Osteoblast (primary cell): ENCODE measurements at regions not wholly inside any gene's neighbourhood (a gene's known extent, or its start where the extent isn't known, plus 50 kb on each side); places are given as distances from the start of the nearest gene placed in this dataset.
A peak's percentile ranks its signal among the peaks of the same experiment; 100 is the strongest.
"Not testable (repeated sequence)": the region's sequence is repeated elsewhere in the genome, so short reads cannot be mapped to it uniquely, and the experiment has no call there.

Experiments used
- DNase-seq: peaks from one replicate; pipeline ENCODE4 v3.0.0; 2011; ENCODE audit warnings: low spot score, mixed read lengths; ENCODE audit not compliant: insufficient read length; ENCODE audit errors: missing footprints
- H2AFZ ChIP-seq: 2 replicates; pipeline ENCODE4 v1.6.0; 2011; ENCODE audit warnings: mild to moderate bottlenecking, low read length
- H3K27ac ChIP-seq: 2 replicates; pipeline ENCODE4 v1.5.1; 2011; ENCODE audit warnings: mild to moderate bottlenecking, low read depth, low read length, moderate library complexity
- H3K27me3 ChIP-seq: 2 replicates; pipeline ENCODE4 v1.6.0; 2012; ENCODE audit warnings: mild to moderate bottlenecking, control low read depth, inconsistent platforms, low read length, moderate library complexity; ENCODE audit not compliant: insufficient read depth
- H3K36me3 ChIP-seq: 2 replicates; pipeline ENCODE4 v1.5.1; 2011; ENCODE audit warnings: mild to moderate bottlenecking, low read length, control low read depth, moderate library complexity; ENCODE audit not compliant: insufficient read depth
- H3K4me1 ChIP-seq: 2 replicates; pipeline ENCODE4 v1.5.1; 2011; ENCODE audit warnings: mild to moderate bottlenecking, low read length, control low read depth, moderate library complexity; ENCODE audit not compliant: insufficient read depth
- H3K4me2 ChIP-seq: 2 replicates; pipeline ENCODE4 v1.6.0; 2011; ENCODE audit warnings: mild to moderate bottlenecking, low read length; ENCODE audit not compliant: insufficient read depth
- H3K4me3 ChIP-seq: fragments of 200-600 bp; sonication (generic); 3 replicates; pipeline ENCODE4 v1.5.1; 2012; ENCODE audit warnings: mild to moderate bottlenecking, low read length, inconsistent platforms; ENCODE audit not compliant: insufficient read depth
- H3K79me2 ChIP-seq: 2 replicates; pipeline ENCODE4 v1.6.0; 2012; ENCODE audit warnings: mild to moderate bottlenecking, low read length, control low read depth, inconsistent platforms; ENCODE audit not compliant: insufficient read depth
- H3K9me3 ChIP-seq: 2 replicates; pipeline ENCODE4 v1.5.1; 2011; ENCODE audit warnings: low read depth, low read length, control low read depth
- H4K20me1 ChIP-seq: 2 replicates; pipeline ENCODE4 v1.6.0; 2012; ENCODE audit warnings: mild to moderate bottlenecking, low read length, control low read depth; ENCODE audit not compliant: insufficient read depth
- TF ChIP-seq, protein P1 (sequence below): IDR thresholded peaks from 2 replicates; pipeline ENCODE4 v1.5.1; 2011; ENCODE audit warnings: mild to moderate bottlenecking, low read depth, low read length, moderate library complexity; ENCODE audit errors: extremely low read depth

- peak; percentile 83 for DNase-seq
- TF ChIP-seq, protein P1, sequence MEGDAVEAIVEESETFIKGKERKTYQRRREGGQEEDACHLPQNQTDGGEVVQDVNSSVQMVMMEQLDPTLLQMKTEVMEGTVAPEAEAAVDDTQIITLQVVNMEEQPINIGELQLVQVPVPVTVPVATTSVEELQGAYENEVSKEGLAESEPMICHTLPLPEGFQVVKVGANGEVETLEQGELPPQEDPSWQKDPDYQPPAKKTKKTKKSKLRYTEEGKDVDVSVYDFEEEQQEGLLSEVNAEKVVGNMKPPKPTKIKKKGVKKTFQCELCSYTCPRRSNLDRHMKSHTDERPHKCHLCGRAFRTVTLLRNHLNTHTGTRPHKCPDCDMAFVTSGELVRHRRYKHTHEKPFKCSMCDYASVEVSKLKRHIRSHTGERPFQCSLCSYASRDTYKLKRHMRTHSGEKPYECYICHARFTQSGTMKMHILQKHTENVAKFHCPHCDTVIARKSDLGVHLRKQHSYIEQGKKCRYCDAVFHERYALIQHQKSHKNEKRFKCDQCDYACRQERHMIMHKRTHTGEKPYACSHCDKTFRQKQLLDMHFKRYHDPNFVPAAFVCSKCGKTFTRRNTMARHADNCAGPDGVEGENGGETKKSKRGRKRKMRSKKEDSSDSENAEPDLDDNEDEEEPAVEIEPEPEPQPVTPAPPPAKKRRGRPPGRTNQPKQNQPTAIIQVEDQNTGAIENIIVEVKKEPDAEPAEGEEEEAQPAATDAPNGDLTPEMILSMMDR, result no peak
- Histone ChIP-seq H4K20me1 (no peaks in the 10 kb centered on the region), H3K4me1 (peaks cover 22% of the 10 kb centered on the region), H3K9me3 (peaks cover 2% of the 10 kb centered on the region), H3K79me2 (no peaks in the 10 kb centered on the region), H3K4me2 (no peak overlapping the region), H3K27ac (no peak overlapping the region), H3K27me3 (no peaks in the 10 kb centered on the region), H3K4me3 (no peak overlapping the region), H2AFZ (no peak overlapping the region), H3K36me3 (no peaks in the 10 kb centered on the region)
Measured at GRCh38 chr14:71250791-71251190, 343.5 kb downstream of the PCNX1 start.

DNA sequence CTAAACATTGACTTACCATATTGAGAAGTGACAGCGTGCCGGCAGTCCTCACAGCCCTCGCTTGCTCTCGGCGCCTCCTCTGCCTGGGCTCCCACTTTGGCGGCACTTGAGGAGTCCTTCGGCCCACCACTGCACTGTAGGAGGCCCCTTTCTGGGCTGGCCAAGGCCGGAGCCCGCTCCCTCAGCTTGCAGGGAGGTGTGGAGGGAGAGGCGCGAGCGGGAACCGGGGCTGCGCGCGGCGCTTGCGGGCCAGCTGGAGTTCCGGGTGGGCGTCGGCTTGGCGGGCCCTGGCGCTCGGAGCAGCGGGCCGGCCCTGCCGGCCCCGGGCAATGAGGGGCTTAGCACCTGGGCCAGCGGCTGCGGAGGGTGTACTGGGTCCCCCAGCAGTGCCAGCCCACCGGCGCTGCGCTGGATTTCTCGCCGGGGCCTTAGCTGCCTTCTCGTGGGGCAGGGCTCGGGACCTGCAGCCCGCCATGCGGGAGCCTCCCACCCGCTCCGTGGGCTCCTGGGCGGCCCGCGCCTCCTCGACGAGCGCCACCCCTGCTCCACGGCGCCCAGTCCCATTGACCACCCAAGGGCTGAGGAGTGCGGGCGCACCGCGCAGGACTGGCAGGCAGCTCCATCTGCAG is 346.9 kb downstream of the PCNX1 start:
- H3K4me1 ChIP-seq, H4K20me1 ChIP-seq, H2AFZ ChIP-seq, H3K9me3 ChIP-seq, H3K36me3 ChIP-seq, DNase-seq, H3K4me2 ChIP-seq, H3K27ac ChIP-seq, H3K27me3 ChIP-seq, H3K79me2 ChIP-seq: not testable (repeated sequence)
- peak overlapping the region; percentile 52 for H3K4me3 ChIP-seq

DNA sequence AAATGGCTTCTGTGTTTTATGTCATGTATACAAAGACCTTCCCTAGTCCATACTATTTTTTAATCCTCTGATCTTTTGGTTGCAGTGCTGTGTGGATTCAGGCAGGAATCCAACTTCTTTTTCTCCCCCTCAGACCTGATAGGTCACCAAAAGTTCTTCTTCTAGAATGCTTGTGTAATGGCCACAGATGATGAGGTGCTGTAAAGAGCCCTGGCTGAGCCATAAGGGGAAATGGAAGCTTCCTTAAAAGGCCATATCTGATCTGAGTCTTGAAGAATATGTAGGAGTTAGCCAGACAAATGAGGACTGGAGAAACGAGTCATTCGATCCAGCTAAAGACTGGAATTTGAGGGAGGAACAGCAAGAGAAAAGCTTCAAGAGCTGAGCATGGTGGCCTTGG is 353.9 kb downstream of the PCNX1 start:
- Histone ChIP-seq H3K9me3 (peaks cover 6% of the 10 kb centered on the region), H3K4me2 (no peak overlapping the region), H4K20me1 (no peaks in the 10 kb centered on the region), H3K36me3 (no peaks in the 10 kb centered on the region), H3K4me1 (peaks cover 3% of the 10 kb centered on the region), H3K79me2 (no peaks in the 10 kb centered on the region), H2AFZ (peak overlapping the region; percentile 35), H3K27ac (no peak overlapping the region), H3K27me3 (no peaks in the 10 kb centered on the region), H3K4me3 (no peak overlapping the region)
- no peak for DNase-seq
- TF ChIP-seq, protein P1, result no peak

- peaks cover 6% of the 10 kb centered on the region for H3K9me3 ChIP-seq
- H3K79me2 ChIP-seq, result no peaks in the 10 kb centered on the region
- peak overlapping the region; percentile 4 for H3K4me2 ChIP-seq
- DNase-seq, result no peak
- TF ChIP-seq, protein P1, result no peak
- no peaks in the 10 kb centered on the region for H3K36me3 ChIP-seq
- H4K20me1 ChIP-seq, result no peaks in the 10 kb centered on the region
- H3K27ac ChIP-seq, result peak overlapping the region; percentile 37
- peaks cover 9% of the 10 kb centered on the region for H3K4me1 ChIP-seq
- no peak overlapping the region for H3K4me3 ChIP-seq
- H2AFZ ChIP-seq, result peak overlapping the region; percentile 42
- H3K27me3 ChIP-seq, result no peaks in the 10 kb centered on the region
Measured at GRCh38 chr14:71262441-71262840, 355.2 kb downstream of the PCNX1 start.
